ENCODE measurements at regions not wholly inside any gene's neighbourhood (a gene's known extent, or its start where the extent isn't known, plus 50 kb on each side); places are given as distances from the start of the nearest gene placed in this dataset.

DNA sequence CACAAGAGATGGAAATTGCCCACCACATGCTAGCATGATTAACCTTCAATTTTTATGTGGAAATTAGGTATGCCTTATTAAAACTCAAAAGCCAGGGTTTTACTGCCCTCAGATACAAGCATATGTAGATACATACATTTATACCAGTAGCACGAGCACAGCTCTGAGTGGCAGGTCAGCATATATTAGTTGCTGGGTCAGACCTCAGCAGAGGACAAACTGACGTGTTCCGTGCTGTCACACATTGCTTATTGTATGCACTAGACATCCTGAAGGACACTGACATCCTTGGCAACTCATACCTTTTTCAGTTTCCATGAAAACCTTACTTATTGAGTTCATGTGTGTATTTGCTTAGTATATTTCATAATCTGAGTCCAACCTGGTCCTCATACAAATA lies 307.7 kb downstream of the TLE1 start:
- H2BK120ac ChIP-seq (replicated peaks; ENCODE audit: low read depth, low read length), result no peak overlapping the region
- no peaks in the 10 kb centered on the region for H3K4me1 ChIP-seq (replicated peaks in 1 of 4; ENCODE audit: control insufficient read depth in 3 of 4, insufficient read depth in 4 of 4, low read length in 3 of 4)
- H3K9ac ChIP-seq (replicated peaks in 1 of 4; ENCODE audit: extremely low read depth in 1 of 4, low read depth in 3 of 4, low read length in 3 of 4), result no peak overlapping the region
- no peak overlapping the region for H2AFZ ChIP-seq (ENCODE audit: low read length)
- H4K91ac ChIP-seq (replicated peaks; ENCODE audit: insufficient read length, low read length), result no peak overlapping the region
- no peak overlapping the region for H2BK5ac ChIP-seq (ENCODE audit: low read depth, low read length)
- ChIA-PET POLR2A (ENCODE audit: partially characterized antibody) (no interaction called here), CTCF (ENCODE audit: partially characterized antibody) (no interaction called here)
- H3K4me3 ChIP-seq (ENCODE audit: extremely low read depth in 1 of 4, insufficient read depth in 2 of 4, low read depth in 3 of 4, low read length in 4 of 4), result no peak overlapping the region
- no peak overlapping the region for H4K5ac ChIP-seq (ENCODE audit: insufficient read length, low read depth, low read length)
- no peaks in the 10 kb centered on the region for H3K9me3 ChIP-seq (ENCODE audit: insufficient read depth in 2 of 2, low read depth in 1 of 2, low read length in 1 of 2)
- no peaks in the 10 kb centered on the region for H3K79me1 ChIP-seq (ENCODE audit: low read depth, low read length)
- no peak overlapping the region for H2BK20ac ChIP-seq (ENCODE audit: low read length)
- H3K4ac ChIP-seq (replicated peaks; ENCODE audit: insufficient read length, low read depth, low read length), result no peak overlapping the region
- no peaks in the 10 kb centered on the region for H3K79me2 ChIP-seq (ENCODE audit: control insufficient read depth in 1 of 2, insufficient read depth in 2 of 2, low read length in 2 of 2)
- no peak overlapping the region for H3K27ac ChIP-seq (ENCODE audit: low read depth, low read length)
- no peak overlapping the region for H2BK15ac ChIP-seq (ENCODE audit: low read length)
- H3K23me2 ChIP-seq (ENCODE audit: low read depth, low read length), result no peaks in the 10 kb centered on the region
- no peak overlapping the region for H3K4me2 ChIP-seq (ENCODE audit: insufficient read depth in 1 of 2, low read depth in 2 of 2, low read length in 2 of 2)
- H3K18ac ChIP-seq (ENCODE audit: extremely low read depth, low read length), result no peak overlapping the region
- no peak overlapping the region for H3K14ac ChIP-seq (ENCODE audit: insufficient read length)
- no peak overlapping the region for H2BK12ac ChIP-seq (ENCODE audit: low read depth, low read length)
- FAIRE-seq (no peak), DNase-seq (ENCODE audit: low read depth in 1 of 2, low spot score in 2 of 2) (no peak)
- no peaks in the 10 kb centered on the region for H3K27me3 ChIP-seq (replicated peaks in 1 of 4; ENCODE audit: control insufficient read depth in 3 of 4, extremely low read depth in 1 of 4, insufficient read depth in 3 of 4, low read length in 3 of 4)
- no peak for TF ChIP-seq TAF1 (IDR thresholded peaks at IDR 0.05; ENCODE audit: low read depth, low read length)
- no peak overlapping the region for H3K23ac ChIP-seq (ENCODE audit: insufficient read length)
- H2AK5ac ChIP-seq (ENCODE audit: low read depth, low read length), result no peak overlapping the region
- H4K8ac ChIP-seq (ENCODE audit: extremely low read depth, insufficient read depth, low read length), result no peak overlapping the region
- H3K56ac ChIP-seq (replicated peaks; ENCODE audit: insufficient read length, low read depth, low read length), result no peak overlapping the region
- no peaks in the 10 kb centered on the region for H4K20me1 ChIP-seq (replicated peaks in 1 of 2; ENCODE audit: control insufficient read depth in 1 of 2, insufficient read depth in 2 of 2, low read length in 2 of 2)
- no peaks in the 10 kb centered on the region for H3K36me3 ChIP-seq (ENCODE audit: control insufficient read depth in 2 of 4, insufficient read depth in 4 of 4, low read length in 3 of 4)
- WGBS, 2 experiments (ENCODE audit: extremely low coverage in 1 of 2, insufficient coverage in 1 of 2, insufficient read length in 1 of 2, insufficient replicate concordance in 2 of 2, low coverage in 1 of 2, low lambda C conversion rate in 2 of 2, missing lambda C conversion rate in 1 of 2), result 96% methylated on average over 3 of the region's 3 CpGs; no CpG with 5 or more reads in 1 of the 2 experiments
